GM18505 (cell line): ENCODE measurements at regions not wholly inside any gene's neighbourhood (a gene's known extent, or its start where the extent isn't known, plus 50 kb on each side); places are given as distances from the start of the nearest gene placed in this dataset.

ENCODE experiments used
- ATAC-seq: cut with Tn5 transposase; IDR thresholded peaks from one replicate; pipeline ENCODE4 v1.9.1; 2021; ENCODE audit not compliant: unreplicated experiment
- POLR2A ChIP-seq: IDR thresholded peaks from 4 replicates; pipeline ENCODE4 v1.6.1; 2011; ENCODE audit warnings: borderline replicate concordance; ENCODE audit not compliant: insufficient read depth, insufficient read length; ENCODE audit errors: extremely low read depth

DNA sequence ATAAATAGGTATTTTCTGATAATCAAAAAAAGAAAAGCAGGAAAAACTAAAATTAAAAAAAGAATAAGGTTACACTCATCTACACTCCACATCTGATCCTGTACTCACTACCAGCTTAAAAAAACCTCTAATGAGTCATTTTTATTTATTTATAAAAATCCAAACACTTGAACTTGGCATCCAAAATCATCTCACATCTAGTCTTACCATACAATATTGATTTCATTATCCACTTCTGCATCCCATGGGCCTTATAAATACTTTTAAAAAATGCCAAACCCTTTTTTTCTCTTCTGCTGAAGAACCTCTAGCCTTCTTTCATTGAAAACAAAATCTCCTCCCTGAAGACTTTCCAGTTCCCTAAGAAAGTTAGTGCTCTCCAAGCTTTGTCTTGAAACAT, 109.7 kb downstream of the TMTC3 start:
- ATAC-seq = no peak
- TF ChIP-seq POLR2A = no peak

DNA sequence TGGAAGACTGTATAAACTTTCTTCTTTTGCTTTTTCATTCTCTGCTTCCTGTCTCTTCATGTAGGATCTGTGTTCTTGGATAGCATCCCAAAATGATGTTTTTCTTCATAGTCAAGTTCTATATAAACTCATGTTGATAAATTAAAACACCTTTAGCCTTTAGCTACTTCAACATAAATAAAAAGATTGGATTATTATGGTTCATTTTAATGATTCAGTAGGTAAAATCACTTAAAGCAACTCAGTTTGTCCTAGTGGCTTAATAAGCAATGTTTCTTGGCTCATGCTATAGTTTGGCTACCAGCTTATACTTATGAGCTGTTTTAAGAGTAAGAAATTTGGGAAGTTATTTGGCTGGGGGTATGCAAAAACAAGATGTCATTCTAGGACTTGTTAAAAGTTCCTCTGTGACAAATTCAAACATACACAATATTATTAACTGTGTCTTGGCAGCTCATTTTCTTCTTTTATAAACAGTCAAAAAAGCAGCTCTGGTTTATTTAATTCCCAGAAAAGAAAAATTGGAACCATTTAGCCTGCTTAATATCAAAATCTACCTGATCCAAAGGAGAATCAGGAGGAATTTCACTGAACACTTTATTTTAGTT, 111.4 kb downstream of the TMTC3 start:
- no peak for ATAC-seq
- no peak for TF ChIP-seq POLR2A

- ATAC-seq = no peak
- TF ChIP-seq POLR2A = no peak
Measured at GRCh38 chr12:88255224-88255623, 113.1 kb downstream of the TMTC3 start.

DNA sequence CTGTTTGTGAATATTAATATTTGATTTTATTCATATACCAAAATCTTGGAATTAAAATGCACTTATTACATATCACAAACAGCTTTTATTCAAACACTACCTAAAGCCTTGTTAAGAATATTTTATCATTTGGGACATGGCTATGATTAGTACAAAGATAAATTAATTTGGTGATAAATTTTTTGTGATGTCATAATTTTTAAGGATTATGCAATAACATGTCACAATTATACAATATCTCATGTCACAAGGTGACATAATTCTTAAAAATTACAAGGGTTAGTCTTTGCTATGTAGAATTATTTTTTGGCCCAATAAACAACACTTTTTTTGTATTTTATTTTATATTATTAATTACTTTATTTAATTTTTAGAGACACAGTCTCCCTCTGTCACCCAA, 113.7 kb downstream of the TMTC3 start:
- ATAC-seq = no peak
- TF ChIP-seq POLR2A = no peak

DNA sequence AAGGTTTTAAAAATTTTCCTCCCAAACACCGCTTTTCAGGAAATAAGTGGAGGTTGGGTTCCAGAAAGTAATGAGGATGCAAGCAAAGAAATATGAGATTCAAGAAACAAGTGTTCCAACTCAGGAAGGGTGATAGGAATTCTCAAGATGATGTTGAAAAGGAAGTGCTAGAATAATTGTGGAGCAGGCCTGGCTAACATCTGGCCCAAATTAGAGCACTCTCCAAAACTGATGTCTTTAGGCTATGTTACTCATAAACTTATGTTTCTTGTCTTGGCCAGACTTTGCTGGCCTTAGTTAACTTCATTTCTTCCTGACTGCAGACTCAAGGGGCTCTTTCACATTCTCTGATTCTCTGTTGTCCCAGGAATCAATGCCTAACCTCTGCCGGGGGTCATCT, 116.3 kb downstream of the TMTC3 start:
- no peak for TF ChIP-seq POLR2A
- ATAC-seq = no peak

DNA sequence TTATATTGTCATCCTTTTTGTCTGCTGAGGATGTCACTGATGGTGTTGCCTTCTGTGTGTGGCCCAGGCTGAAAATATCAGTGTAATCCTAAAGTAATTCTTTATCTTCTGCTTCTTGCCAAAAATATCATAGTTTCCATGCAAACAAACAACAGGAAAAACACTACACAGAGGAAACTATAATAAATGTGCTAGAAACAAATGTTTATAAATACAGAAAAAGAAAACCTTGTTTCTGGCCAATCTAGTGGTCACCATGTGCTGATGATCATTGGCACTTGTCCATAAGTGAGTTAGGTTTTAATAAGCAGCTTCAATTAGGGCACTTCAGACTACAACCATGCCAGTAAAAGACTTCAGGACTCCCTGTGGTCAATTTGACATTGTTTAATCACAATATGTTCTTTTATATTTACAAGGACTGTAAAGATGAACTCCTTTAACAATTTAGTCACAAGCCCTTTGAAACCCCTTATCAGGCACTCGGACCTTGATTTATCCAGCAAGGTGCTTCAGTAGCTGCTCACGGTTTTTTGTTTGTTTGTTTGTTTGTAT, 124.8 kb downstream of the TMTC3 start:
- ATAC-seq = no peak
- no peak for TF ChIP-seq POLR2A

GRCh38 chr12:88267630-88268029, 125.5 kb downstream of the TMTC3 start:
- no peak for ATAC-seq
- TF ChIP-seq POLR2A = no peak

DNA sequence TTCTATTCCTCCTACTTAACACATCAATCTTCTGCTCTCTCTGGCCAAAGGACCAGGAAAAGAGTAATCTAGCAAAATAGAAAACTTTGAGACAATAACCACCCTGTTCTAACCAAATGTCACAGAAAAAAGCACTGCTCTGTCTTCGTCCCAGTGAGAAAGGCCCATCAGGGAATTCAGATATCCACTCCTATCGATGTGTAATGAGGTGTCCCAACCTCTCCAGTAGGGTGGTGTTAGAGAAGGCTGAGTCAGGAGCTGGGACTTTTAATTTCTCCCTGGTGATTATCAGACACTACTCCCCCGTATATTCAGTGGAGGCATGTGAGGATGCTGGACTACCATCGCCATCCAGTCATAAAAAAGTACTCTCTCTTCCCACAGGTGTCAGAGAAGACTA, 130.3 kb downstream of the TMTC3 start:
- ATAC-seq = no peak
- TF ChIP-seq POLR2A = no peak

DNA sequence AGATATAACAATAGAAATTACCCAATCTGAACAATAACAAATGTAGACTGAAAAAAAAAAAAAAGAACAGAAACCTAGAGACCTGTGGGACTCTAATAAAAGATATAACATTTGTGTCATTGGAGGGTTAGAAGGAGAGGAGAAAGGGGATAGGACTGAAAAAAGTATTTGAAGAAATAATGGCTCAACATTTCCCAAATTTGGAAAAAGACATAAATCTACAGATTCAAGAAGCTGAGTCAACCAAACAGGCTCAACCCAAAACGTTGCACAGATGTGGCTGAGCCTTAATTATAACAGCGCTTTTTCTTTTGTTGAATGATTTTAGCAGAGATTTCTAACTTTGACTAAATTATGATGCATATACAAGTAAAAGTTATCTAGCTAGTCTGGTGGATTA, 131.3 kb downstream of the TMTC3 start:
- ATAC-seq = no peak
- TF ChIP-seq POLR2A = no peak

DNA sequence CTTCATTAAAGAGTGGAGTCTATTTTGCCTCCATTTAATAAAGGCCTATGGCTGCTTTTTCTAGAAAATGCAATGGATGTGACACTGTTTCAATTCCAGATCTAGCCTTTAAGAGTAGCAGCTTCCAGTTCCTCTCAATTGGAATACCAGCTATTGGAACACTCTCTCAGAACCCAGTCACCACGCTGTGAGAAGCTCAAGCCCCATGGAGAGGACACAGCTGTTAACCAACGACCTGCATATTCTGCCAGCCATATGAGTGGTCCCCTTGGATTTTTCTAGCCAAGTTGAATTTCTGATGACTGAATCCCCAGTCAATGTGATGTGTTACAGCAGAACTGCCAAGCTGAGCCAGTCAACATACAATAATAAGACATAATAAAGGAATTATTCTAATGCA, 131.8 kb downstream of the TMTC3 start:
- TF ChIP-seq POLR2A = no peak
- no peak for ATAC-seq

DNA sequence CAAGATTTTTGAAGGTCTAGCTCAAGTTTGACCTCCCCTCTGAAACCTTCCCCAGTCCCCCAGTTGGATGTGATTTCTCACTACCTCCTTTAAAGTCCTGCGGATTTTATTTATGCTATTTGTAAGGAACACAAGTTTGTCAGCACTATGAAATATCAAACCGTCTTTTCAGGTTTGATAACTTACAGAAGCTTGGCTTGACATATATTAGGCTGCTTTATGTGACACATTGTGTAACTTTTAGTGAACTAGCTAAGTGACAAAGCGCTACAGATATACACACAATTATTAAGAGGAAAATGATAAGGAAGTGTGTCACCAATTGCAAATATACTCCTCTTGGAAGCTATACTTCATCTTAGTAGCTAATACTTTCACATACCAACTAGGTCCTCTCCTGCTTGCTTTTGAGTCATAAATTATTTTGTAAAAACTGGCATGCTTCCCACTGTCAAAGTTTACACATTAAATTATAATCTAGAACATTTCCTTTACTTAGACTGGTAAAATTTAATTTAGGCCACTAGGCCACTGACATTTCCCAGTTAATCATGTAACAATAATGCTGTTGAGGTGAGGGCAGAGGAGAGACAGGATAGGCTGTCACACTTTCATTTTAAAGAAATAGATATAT, 149.5 kb downstream of the TMTC3 start:
- TF ChIP-seq POLR2A = no peak
- no peak for ATAC-seq

- ATAC-seq = no peak
- no peak for TF ChIP-seq POLR2A
Measured at GRCh38 chr12:88298014-88298682, 156.0 kb downstream of the TMTC3 start.

- ATAC-seq = no peak
- no peak for TF ChIP-seq POLR2A
Measured at GRCh38 chr12:88298761-88299242, 156.7 kb downstream of the TMTC3 start.
